AG08396 (cell line): ENCODE measurements at regions not wholly inside any gene's neighbourhood (a gene's known extent, or its start where the extent isn't known, plus 50 kb on each side); places are given as distances from the start of the nearest gene placed in this dataset.

Experiments
- DNase-seq: peaks from one replicate; pipeline ENCODE4 v3.0.0; 2012; ENCODE audit warnings: low spot score, mixed read lengths

DNA sequence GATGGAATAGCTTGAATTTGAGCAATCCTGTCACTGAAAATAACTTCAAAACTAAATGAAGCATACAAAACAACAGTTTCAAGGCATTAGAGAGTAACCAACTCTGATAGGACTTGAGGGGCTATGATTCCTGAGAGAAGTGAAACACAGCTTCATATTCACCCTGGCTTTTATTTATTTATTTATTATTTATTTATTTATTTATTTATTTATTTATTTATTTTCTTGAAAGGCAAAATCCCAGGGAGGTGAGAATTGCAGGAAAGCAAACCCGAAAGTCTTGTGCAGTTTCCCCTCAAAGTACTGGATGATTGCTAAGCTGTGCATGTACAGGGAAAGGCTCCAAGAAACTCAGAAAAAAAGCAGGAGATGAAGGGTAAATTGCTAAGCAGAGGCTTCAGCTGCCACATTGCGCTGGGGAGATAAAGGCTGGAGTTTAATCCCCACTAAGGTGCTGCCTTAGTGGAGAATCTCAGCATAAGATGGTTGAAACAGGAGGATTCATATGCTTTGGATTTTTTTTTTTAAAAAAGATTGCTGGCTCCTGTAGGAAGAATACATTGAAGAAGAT, 72.9 kb upstream of the COL24A1 start:
- DNase-seq: no peak

DNA sequence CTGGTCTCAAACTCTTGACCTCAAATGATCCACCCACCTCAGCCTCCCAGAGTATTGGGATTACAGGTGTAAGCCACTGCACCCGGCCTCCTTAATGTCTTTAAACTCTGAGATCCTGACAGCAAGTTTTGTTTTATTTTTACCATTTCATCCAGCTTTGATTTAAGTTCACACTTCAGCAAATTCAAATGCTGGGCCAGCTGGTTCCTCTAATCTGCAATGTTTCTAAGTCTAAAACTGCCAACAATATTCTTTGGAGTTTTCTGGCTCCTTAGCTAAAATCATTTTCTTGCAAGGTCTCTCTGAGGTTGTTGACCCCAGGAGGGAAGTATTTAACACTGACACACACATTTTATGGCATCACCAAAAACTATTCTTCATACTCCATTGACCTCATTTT, 72.0 kb upstream of the COL24A1 start:
- DNase-seq: no peak

DNA sequence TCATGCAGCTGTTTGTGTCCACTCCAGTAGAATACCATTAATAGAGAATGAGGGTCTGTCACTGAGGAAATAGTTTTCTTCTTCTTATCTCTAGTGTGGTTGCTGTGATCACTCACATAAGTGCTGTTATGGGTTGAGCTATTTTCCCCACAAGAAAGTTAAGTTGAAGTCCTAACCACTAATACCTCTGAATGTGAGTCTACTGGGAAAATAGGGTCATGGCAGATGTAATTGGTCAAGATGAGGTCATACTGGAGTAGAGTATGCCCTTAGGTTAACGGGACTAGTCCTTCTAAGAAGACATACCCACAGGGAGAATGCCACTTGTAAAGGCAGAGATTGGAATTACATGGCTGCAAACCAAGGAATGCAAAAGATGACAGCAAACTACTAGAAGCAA, 70.5 kb upstream of the COL24A1 start:
- no peak for DNase-seq

DNA sequence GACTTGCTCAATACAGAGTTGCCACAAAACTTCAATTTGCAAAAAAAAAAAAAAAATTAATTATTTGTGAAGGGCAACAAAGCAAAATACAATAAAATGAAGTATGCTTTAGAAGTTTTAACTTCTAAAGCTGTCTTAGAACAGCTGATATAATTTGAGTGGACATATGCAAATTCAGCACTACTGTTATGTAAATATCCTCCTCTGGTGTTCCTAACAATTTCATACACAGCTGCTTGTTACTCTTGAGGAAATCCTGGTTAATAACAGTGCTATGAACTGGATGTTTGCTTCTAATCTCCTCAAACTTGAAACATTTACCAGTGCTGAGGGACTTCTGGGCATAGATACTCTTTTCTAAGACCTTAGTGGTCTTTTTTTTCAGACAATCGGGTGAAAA, 69.6 kb upstream of the COL24A1 start:
- DNase-seq: no peak

DNA sequence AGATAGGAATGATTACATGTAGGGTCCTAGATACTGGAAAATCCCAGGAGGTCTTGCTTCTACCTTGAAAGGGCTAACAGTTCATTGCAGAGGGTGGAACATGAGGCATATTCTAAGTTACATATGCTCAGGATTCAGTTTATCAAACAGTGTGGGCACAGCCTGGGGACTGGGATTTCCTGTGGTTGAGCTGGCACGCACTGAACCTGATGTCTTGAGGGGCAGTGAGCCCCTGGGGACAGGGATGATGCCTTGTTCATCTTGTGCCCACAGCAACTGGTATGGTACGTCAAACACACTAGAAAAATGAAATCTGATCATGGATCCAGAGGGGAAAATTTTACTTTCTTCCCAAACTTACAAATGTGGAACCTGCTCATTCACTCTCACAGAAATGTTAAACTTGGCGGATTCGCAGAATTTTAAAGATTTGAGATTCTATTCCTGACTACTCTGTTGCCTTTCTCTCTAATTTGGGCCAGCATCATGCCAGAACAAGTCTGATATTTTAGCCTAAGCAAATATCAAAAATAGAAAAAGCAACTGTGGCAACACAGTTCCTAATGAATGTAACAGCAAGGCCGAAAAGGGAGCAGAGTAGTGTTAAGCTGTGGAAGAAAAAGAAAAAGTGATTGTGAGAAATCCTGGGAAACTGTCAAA, 68.2 kb upstream of the COL24A1 start:
- no peak for DNase-seq

DNA sequence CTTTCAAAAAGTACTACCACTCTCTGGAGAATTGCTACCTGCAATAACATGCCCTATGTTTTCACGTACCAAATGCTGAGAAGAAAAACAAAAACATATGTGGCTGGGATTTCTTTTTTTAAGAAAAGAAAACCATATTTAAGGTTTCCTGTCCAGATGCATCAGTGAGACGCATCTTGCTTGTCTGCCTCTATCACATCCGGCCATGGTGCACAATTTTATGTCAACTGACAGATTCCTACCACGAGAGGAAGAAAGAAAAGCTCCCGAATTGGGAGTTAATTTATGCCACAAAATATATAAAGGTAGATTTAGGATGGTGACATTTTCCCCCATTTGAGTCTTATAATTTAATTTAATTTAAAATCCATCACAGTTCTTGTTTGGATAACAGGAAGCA, 62.3 kb upstream of the COL24A1 start:
- no peak for DNase-seq

DNA sequence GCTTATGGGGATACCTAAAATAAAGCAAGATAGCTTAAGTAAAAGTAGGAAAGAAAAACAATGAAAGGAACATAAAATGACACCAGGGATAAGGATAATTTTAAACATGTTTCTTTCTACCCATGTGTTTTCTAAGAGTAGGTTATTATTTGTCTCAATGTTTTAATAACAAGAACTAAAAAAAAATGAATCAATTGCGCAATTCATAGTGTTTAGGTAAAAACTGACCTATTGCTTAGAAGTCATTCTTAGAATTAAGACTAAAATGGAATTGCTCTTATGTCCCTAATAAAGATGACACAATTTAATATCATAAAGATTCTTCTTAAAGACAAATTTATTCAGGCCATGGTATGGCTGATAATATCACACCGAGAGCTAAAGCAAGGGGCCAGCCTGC, 58.0 kb upstream of the COL24A1 start:
- DNase-seq: no peak

DNA sequence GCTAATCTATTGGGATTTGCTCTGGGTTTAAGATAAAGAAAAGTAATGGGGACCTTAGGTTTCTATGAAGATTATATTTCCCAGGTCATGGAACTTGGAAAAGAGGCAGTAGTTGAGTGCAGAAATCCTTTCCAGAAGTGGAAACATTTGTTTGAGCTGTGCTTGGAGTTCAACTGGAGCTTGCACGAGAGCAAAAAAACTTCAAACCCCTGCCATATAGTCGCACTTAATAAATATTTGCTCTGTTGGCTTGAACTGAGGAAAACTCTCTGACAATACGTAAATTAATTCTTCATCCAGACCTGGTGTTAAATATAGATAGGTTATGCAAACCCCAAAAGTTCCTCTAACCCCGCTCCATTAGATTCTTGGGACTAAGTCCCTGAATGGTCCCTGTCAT, 52.8 kb upstream of the COL24A1 start:
- DNase-seq: no peak

DNA sequence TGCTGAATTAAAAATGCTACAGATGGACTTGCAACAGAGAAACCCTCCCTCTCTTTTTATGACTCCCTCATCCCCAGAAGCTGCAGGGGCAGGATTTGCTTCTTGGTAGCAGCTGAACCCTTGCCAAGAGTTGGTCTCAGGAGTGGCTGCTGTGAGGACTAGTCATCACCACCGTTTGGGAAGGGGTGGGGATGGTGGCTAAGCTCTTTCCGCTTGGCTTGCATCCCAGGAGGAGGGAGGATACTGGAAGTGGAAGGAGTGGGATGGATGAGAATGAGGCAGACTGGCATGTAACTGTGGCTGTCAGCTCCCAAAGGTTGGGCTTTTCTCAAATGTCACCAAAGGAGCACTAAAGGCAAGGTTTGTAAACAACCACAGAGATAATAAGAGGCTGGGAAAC, 50.8 kb upstream of the COL24A1 start:
- DNase-seq: peak; percentile 76
